RWPE2 (cell line): ENCODE measurements at regions not wholly inside any gene's neighbourhood (a gene's known extent, or its start where the extent isn't known, plus 50 kb on each side); places are given as distances from the start of the nearest gene placed in this dataset.

Experiments used
- ATAC-seq: fragments of 200-7000 bp; cut with Tn5 transposase; 3 replicates; pipeline ENCODE4 v1.9.1; 2021; ENCODE audit warnings: low read depth
- DNase-seq: peaks from one replicate; pipeline ENCODE4 v3.0.0-alpha.2; 2020; ENCODE audit warnings: low spot score
- H3K27ac ChIP-seq: fragments of 450-650 bp; 2 replicates; pipeline ENCODE4 v1.5.1; 2017; ENCODE audit warnings: mild to moderate bottlenecking; ENCODE audit not compliant: poor library complexity, severe bottlenecking
- H3K27me3 ChIP-seq: fragments of 250-450 bp; sonication (Bioruptor Pico); 2 replicates; pipeline ENCODE4 v1.5.1; 2021; ENCODE audit warnings: mild to moderate bottlenecking, moderate library complexity; ENCODE audit not compliant: insufficient read depth, poor library complexity, severe bottlenecking
- H3K36me3 ChIP-seq: fragments of 250-450 bp; sonication (Bioruptor Pico); 2 replicates; pipeline ENCODE4 v1.5.1; 2020; ENCODE audit warnings: low read depth, mild to moderate bottlenecking, moderate library complexity
- H3K4me1 ChIP-seq: fragments of 250-450 bp; sonication (Bioruptor Pico); 2 replicates; pipeline ENCODE4 v1.5.1; 2021; ENCODE audit warnings: mild to moderate bottlenecking, moderate library complexity; ENCODE audit not compliant: insufficient read depth, poor library complexity, severe bottlenecking
- H3K4me3 ChIP-seq: fragments of 250-450 bp; sonication (Bioruptor Pico); 2 replicates; pipeline ENCODE4 v1.5.1; 2021; ENCODE audit warnings: mild to moderate bottlenecking, moderate library complexity; ENCODE audit not compliant: severe bottlenecking
- H3K9me3 ChIP-seq: fragments of 250-450 bp; sonication (Bioruptor Pico); 2 replicates; pipeline ENCODE4 v1.5.1; 2021; ENCODE audit warnings: mild to moderate bottlenecking, moderate library complexity; ENCODE audit not compliant: severe bottlenecking
- CTCF ChIP-seq: fragments of 450-650 bp; IDR thresholded peaks from one replicate; pipeline ENCODE4 v1.5.1; 2017; ENCODE audit warnings: mild to moderate bottlenecking, moderate library complexity; ENCODE audit not compliant: poor library complexity, severe bottlenecking

- no peak for TF ChIP-seq CTCF
- Histone ChIP-seq H3K27me3 (no peaks in the 10 kb centered on the region), H3K4me1 (no peaks in the 10 kb centered on the region), H3K27ac (no peak overlapping the region), H3K9me3 (no peaks in the 10 kb centered on the region), H3K4me3 (no peak overlapping the region), H3K36me3 (no peaks in the 10 kb centered on the region)
- DNase-seq (no peak), ATAC-seq (no peak)
Observed at GRCh38 chr6:137311940-137312339, 92.8 kb upstream of the IFNGR1 start.

GRCh38 chr6:137309078-137309762 lies 90.0 kb upstream of the IFNGR1 start:
- no peak for TF ChIP-seq CTCF
- no peak overlapping the region for H3K27ac ChIP-seq

GRCh38 chr6:137307163-137307854 lies 88.1 kb upstream of the IFNGR1 start:
- ATAC-seq = no peak
- Histone ChIP-seq H3K27me3 (no peaks in the 10 kb centered on the region), H3K9me3 (no peaks in the 10 kb centered on the region), H3K27ac (no peak overlapping the region), H3K4me1 (no peaks in the 10 kb centered on the region), H3K4me3 (no peak overlapping the region), H3K36me3 (no peaks in the 10 kb centered on the region)
- DNase-seq = no peak
- TF ChIP-seq CTCF = no peak

More at GRCh38 chr6:137309078-137309762, 90.0 kb upstream of the IFNGR1 start:
- H3K36me3 ChIP-seq = no peaks in the 10 kb centered on the region
- ATAC-seq = peak; percentile 99
- no peaks in the 10 kb centered on the region for H3K9me3 ChIP-seq
- no peak overlapping the region for H3K4me3 ChIP-seq
- H3K27me3 ChIP-seq = no peaks in the 10 kb centered on the region
- peak; percentile 76 for DNase-seq
- no peaks in the 10 kb centered on the region for H3K4me1 ChIP-seq

- no peaks in the 10 kb centered on the region for H3K27me3 ChIP-seq
- H3K27ac ChIP-seq = no peak overlapping the region
- ATAC-seq (no peak), DNase-seq (no peak)
- H3K9me3 ChIP-seq = no peaks in the 10 kb centered on the region
- H3K36me3 ChIP-seq = no peaks in the 10 kb centered on the region
- no peak for TF ChIP-seq CTCF
- H3K4me1 ChIP-seq = no peaks in the 10 kb centered on the region
- no peak overlapping the region for H3K4me3 ChIP-seq
Observed at GRCh38 chr6:137305691-137306090, 86.5 kb upstream of the IFNGR1 start.
